GM10266 (cell line): ENCODE measurements at regions not wholly inside any gene's neighbourhood (a gene's known extent, or its start where the extent isn't known, plus 50 kb on each side); places are given as distances from the start of the nearest gene placed in this dataset.

Experiments used
- DNase-seq: peaks from one replicate; pipeline ENCODE4 v3.0.0; 2012; ENCODE audit errors: extremely low spot score
- CTCF ChIP-seq: IDR thresholded peaks from 2 replicates; pipeline ENCODE4 v1.5.1; 2012; ENCODE audit warnings: mild to moderate bottlenecking, low read depth; ENCODE audit not compliant: control insufficient read depth, insufficient read depth; ENCODE audit errors: missing control alignments

- TF ChIP-seq CTCF: no peak
- DNase-seq: no peak
Observed at GRCh38 chr14:62301911-62302310, 539.7 kb downstream of the SNAPC1 start.

- DNase-seq: no peak
- no peak for TF ChIP-seq CTCF
Observed at GRCh38 chr14:62303437-62303836, 541.2 kb downstream of the SNAPC1 start.

- DNase-seq: no peak
- TF ChIP-seq CTCF: no peak
Observed at GRCh38 chr14:62304257-62304656, 542.0 kb downstream of the SNAPC1 start.

- TF ChIP-seq CTCF: no peak
Observed at GRCh38 chr14:62307844-62308243, 545.6 kb downstream of the SNAPC1 start.

GRCh38 chr14:62308316-62308715 is 546.1 kb downstream of the SNAPC1 start:
- TF ChIP-seq CTCF: no peak
- DNase-seq: no peak

More at GRCh38 chr14:62307844-62308243, 545.6 kb downstream of the SNAPC1 start:
- no peak for DNase-seq

- DNase-seq: no peak
- no peak for TF ChIP-seq CTCF
Observed at GRCh38 chr14:62308891-62309290, 546.7 kb downstream of the SNAPC1 start.

GRCh38 chr14:62313212-62313611 is 551.0 kb downstream of the SNAPC1 start:
- DNase-seq: no peak
- no peak for TF ChIP-seq CTCF
